NOMO-1 treated with DMSO at 0.1 percent for 48 hours (cell line): ENCODE measurements at regions not wholly inside any gene's neighbourhood (a gene's known extent, or its start where the extent isn't known, plus 50 kb on each side); places are given as distances from the start of the nearest gene placed in this dataset.
"Not testable (repeated sequence)": the region's sequence is repeated elsewhere in the genome, so short reads cannot be mapped to it uniquely, and the experiment has no call there.

Experiments used
- DNase-seq: peaks from one replicate; lab custom pipeline; 2025; ENCODE audit not compliant: unreplicated experiment; lab: John Stamatoyannopoulos, UW

GRCh38 chr10:52368725-52369124 is 54.6 kb downstream of the DKK1 start:
- no peak for DNase-seq

GRCh38 chr10:52374207-52374606 is 60.1 kb downstream of the DKK1 start:
- not testable (repeated sequence) for DNase-seq

GRCh38 chr10:52376694-52377354 is 62.7 kb downstream of the DKK1 start:
- DNase-seq, result no peak

- DNase-seq, result no peak
Observed at GRCh38 chr10:52378124-52378523, 64.0 kb downstream of the DKK1 start.

- no peak for DNase-seq
Observed at GRCh38 chr10:52379287-52379686, 65.2 kb downstream of the DKK1 start.

GRCh38 chr10:52383088-52383487 is 69.0 kb downstream of the DKK1 start:
- DNase-seq, result no peak

- no peak for DNase-seq
Observed at GRCh38 chr10:52387744-52388143, 73.7 kb downstream of the DKK1 start.

GRCh38 chr10:52390388-52390787 is 76.3 kb downstream of the DKK1 start:
- DNase-seq, result no peak

- DNase-seq, result no peak
Observed at GRCh38 chr10:52391927-52392602, 78.0 kb downstream of the DKK1 start.

GRCh38 chr10:52394246-52394645 is 80.2 kb downstream of the DKK1 start:
- no peak for DNase-seq

- no peak for DNase-seq
Observed at GRCh38 chr10:52400562-52400961, 86.5 kb downstream of the DKK1 start.

- DNase-seq, result not testable (repeated sequence)
Observed at GRCh38 chr10:52403801-52404200, 89.7 kb downstream of the DKK1 start.

- no peak for DNase-seq
Observed at GRCh38 chr10:52409195-52409594, 95.1 kb downstream of the DKK1 start.

- DNase-seq, result no peak
Observed at GRCh38 chr10:52409928-52410327, 95.8 kb downstream of the DKK1 start.

GRCh38 chr10:52410916-52411315 is 96.8 kb downstream of the DKK1 start:
- DNase-seq, result no peak

- DNase-seq, result no peak
Observed at GRCh38 chr10:52419281-52419680, 105.2 kb downstream of the DKK1 start.

GRCh38 chr10:52420656-52421055 is 106.6 kb downstream of the DKK1 start:
- no peak for DNase-seq

GRCh38 chr10:52423369-52423768 is 109.3 kb downstream of the DKK1 start:
- DNase-seq, result no peak

GRCh38 chr10:52424341-52424740 is 110.3 kb downstream of the DKK1 start:
- no peak for DNase-seq

- DNase-seq, result no peak
Observed at GRCh38 chr10:52434734-52435133, 120.7 kb downstream of the DKK1 start.

- DNase-seq, result no peak
Observed at GRCh38 chr10:52436664-52437063, 122.6 kb downstream of the DKK1 start.

GRCh38 chr10:52437205-52437646 is 123.1 kb downstream of the DKK1 start:
- no peak for DNase-seq

- no peak for DNase-seq
Observed at GRCh38 chr10:52438119-52438518, 124.0 kb downstream of the DKK1 start.
